ENCODE measurements at regions not wholly inside any gene's neighbourhood (a gene's known extent, or its start where the extent isn't known, plus 50 kb on each side); places are given as distances from the start of the nearest gene placed in this dataset.
"Not testable (repeated sequence)": the region's sequence is repeated elsewhere in the genome, so short reads cannot be mapped to it uniquely, and the experiment has no call there.

DNA sequence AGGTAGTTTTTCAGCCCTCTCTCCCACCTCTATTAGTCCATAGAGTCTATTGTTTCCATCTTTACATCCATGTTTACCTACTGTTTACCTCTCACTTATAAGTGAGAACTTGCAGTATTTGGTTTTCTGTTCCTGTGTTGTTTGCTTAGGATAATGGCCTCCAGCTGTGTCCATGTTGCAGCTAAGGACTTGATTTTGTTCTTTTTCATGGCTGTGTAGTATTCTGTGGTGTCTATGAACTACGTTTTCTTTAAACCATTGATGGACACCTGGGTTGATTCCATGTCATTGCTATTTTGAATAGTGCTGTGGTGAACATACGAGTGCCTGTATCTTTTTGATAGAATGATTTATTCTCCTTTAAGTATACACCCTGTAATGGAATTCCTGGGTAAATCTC, 292.4 kb downstream of the PHF14 start:
- DNase-seq, result no peak
- Histone ChIP-seq H3K36me3 (no peaks in the 10 kb centered on the region), H3K4me1 (peaks cover 3% of the 10 kb centered on the region; the same call in 1 of the 2 replicates), H3K27me3 (no peaks in the 10 kb centered on the region), H3K9me3 (no peaks in the 10 kb centered on the region), H3K4me3 (ENCODE audit: low read depth, low read length) (no peak overlapping the region)
- TF ChIP-seq, protein P1, sequence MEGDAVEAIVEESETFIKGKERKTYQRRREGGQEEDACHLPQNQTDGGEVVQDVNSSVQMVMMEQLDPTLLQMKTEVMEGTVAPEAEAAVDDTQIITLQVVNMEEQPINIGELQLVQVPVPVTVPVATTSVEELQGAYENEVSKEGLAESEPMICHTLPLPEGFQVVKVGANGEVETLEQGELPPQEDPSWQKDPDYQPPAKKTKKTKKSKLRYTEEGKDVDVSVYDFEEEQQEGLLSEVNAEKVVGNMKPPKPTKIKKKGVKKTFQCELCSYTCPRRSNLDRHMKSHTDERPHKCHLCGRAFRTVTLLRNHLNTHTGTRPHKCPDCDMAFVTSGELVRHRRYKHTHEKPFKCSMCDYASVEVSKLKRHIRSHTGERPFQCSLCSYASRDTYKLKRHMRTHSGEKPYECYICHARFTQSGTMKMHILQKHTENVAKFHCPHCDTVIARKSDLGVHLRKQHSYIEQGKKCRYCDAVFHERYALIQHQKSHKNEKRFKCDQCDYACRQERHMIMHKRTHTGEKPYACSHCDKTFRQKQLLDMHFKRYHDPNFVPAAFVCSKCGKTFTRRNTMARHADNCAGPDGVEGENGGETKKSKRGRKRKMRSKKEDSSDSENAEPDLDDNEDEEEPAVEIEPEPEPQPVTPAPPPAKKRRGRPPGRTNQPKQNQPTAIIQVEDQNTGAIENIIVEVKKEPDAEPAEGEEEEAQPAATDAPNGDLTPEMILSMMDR (IDR thresholded peaks at IDR 0.05; ENCODE audit: low read depth, low read length), result no peak

DNA sequence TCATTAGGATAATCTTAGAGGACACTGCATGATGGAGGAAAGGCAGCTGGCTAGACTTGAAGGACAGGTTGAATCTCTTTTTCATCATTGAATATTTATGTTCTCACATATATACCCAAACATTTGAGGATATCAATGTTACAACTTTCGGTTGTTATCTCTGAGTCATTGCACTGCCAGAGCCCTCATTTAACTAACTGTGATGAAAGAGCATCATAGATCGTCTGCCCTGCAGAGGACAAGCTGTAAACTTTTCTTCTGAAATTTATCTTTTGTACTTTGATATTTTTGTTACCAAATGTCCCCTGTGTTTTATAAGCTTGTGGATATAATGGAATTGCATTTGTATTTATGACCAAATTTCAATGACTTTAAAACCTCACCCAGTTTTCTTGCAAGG, 298.7 kb downstream of the PHF14 start:
- Histone ChIP-seq H3K36me3 (no peaks in the 10 kb centered on the region), H3K9me3 (no peaks in the 10 kb centered on the region), H3K4me1 (peaks cover 3% of the 10 kb centered on the region; the same call in 1 of the 2 replicates), H3K27me3 (no peaks in the 10 kb centered on the region; the same call in 1 of the 2 replicates), H3K4me3 (ENCODE audit: low read depth, low read length) (no peak overlapping the region)
- TF ChIP-seq, protein P1 (IDR thresholded peaks at IDR 0.05; ENCODE audit: low read depth, low read length), result no peak
- no peak for DNase-seq

GRCh38 chr7:11274074-11274473, 300.4 kb downstream of the PHF14 start:
- TF ChIP-seq, protein P1 (IDR thresholded peaks at IDR 0.05; ENCODE audit: low read depth, low read length), result no peak
- Histone ChIP-seq H3K9me3 (no peaks in the 10 kb centered on the region), H3K27me3 (no peaks in the 10 kb centered on the region; the same call in 1 of the 2 replicates), H3K4me3 (ENCODE audit: low read depth, low read length) (no peak overlapping the region), H3K36me3 (no peaks in the 10 kb centered on the region), H3K4me1 (peaks cover 3% of the 10 kb centered on the region; the same call in 1 of the 2 replicates)
- DNase-seq, result no peak

- no peak for DNase-seq
- H3K4me3 ChIP-seq (ENCODE audit: low read depth, low read length), result no peak overlapping the region
- no peaks in the 10 kb centered on the region for H3K4me1 ChIP-seq
- TF ChIP-seq, protein P1 (IDR thresholded peaks at IDR 0.05; ENCODE audit: low read depth, low read length), result no peak
- H3K27me3 ChIP-seq, result no peaks in the 10 kb centered on the region
- H3K36me3 ChIP-seq, result no peaks in the 10 kb centered on the region
- no peaks in the 10 kb centered on the region for H3K9me3 ChIP-seq
Observed at GRCh38 chr7:11281953-11282352, 308.3 kb downstream of the PHF14 start.

DNA sequence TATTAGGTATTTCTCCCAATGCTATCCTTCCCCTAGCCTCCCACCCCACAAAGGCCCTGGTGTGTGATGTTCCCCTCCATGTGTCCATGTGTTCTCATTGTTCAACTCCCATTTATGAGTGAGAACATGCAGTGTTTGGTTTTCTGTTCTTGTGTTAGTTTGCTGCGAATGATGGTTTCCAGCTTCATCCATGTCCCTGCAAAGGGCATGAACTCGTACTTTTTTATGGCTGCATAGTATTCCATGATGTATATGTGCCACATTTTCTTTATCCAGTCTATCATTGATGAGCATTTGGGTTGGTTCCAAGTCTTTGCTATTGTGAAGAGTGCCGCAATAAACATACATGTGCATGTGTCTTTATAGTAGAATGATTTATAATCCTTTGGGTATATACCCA, 309.9 kb downstream of the PHF14 start:
- not testable (repeated sequence) for H3K9me3 ChIP-seq; H3K4me1 ChIP-seq; H3K27me3 ChIP-seq; DNase-seq; H3K4me3 ChIP-seq (ENCODE audit: low read depth, low read length); H3K36me3 ChIP-seq

DNA sequence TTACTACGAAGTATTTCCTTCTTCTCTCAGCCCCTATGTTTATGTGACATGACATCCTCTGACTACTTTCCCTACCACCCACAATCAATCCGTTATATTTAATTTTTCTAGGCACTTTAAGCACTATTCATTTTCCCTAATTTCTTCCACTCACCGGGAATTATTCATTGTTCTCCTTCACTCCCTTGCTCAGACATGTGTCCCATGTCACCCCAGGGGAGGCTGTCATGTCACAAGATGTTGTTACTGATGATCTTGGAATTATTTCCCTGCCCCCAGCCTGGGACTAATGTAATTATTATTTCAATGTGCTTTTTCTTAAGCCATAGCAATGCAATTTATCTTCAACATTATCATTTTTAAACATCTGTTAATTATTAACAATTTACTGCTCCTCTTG, 317.2 kb downstream of the PHF14 start:
- H3K4me3 ChIP-seq (ENCODE audit: low read depth, low read length), result no peak overlapping the region
- H3K27me3 ChIP-seq, result no peaks in the 10 kb centered on the region
- no peaks in the 10 kb centered on the region; the same call in 1 of the 2 replicates for H3K4me1 ChIP-seq
- no peak for DNase-seq
- H3K9me3 ChIP-seq, result no peaks in the 10 kb centered on the region; the same call in 1 of the 2 replicates
- TF ChIP-seq, protein P1 (IDR thresholded peaks at IDR 0.05; ENCODE audit: low read depth, low read length), result no peak
- H3K36me3 ChIP-seq, result no peaks in the 10 kb centered on the region

DNA sequence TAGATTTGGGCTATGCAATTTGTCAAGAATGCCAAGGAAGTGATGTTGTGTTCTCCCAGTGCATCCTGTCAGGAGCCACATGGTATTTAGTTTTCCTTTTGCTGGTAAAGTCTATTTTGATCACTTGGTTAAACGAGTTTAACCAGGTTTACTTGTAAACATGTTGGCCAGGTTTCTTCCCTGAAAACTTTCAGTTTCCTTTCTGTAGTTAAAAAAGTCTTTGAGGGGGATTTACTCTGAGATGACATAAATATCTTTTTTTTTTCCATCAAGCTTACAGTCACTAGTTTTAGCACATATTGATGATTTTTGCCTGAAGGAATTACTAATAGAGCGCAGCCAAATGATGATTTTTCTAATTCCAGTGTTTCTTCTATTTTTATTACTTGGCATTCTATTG, 320.5 kb downstream of the PHF14 start:
- Histone ChIP-seq H3K36me3 (no peaks in the 10 kb centered on the region), H3K27me3 (no peaks in the 10 kb centered on the region), H3K4me3 (ENCODE audit: low read depth, low read length) (no peak overlapping the region), H3K9me3 (no peaks in the 10 kb centered on the region; the same call in 1 of the 2 replicates), H3K4me1 (no peaks in the 10 kb centered on the region; the same call in 1 of the 2 replicates)
- DNase-seq, result no peak
- TF ChIP-seq, protein P1 (IDR thresholded peaks at IDR 0.05; ENCODE audit: low read depth, low read length), result no peak

Measured in BE2C (cell line).